Hepatocyte (in vitro differentiated cells): ENCODE measurements at regions not wholly inside any gene's neighbourhood (a gene's known extent, or its start where the extent isn't known, plus 50 kb on each side); places are given as distances from the start of the nearest gene placed in this dataset.

ENCODE experiments used
- DNase-seq: peaks from one replicate; pipeline ENCODE4 v3.0.0-alpha.2; 2016; ENCODE audit warnings: low spot score
- H2AFZ ChIP-seq: fragments of 200-600 bp; sonication (generic); 2 replicates; pipeline ENCODE4 v1.6.0; 2016; ENCODE audit warnings: antibody characterized with exemption, mild to moderate bottlenecking
- H3K27ac ChIP-seq: fragments of 200-600 bp; sonication (generic); 2 replicates; pipeline ENCODE4 v1.5.1; 2016; ENCODE audit warnings: mild to moderate bottlenecking
- H3K27me3 ChIP-seq: fragments of 200-600 bp; sonication (generic); 2 replicates; pipeline ENCODE4 v1.6.1; 2016
- H3K36me3 ChIP-seq: fragments of 200-600 bp; sonication (generic); replicated peaks from 2 replicates; pipeline ENCODE4 v1.5.1; 2016; ENCODE audit warnings: low read depth; ENCODE audit not compliant: insufficient read depth
- H3K4me1 ChIP-seq: fragments of 200-600 bp; sonication (generic); 2 replicates; pipeline ENCODE4 v1.5.1; 2016; ENCODE audit warnings: mild to moderate bottlenecking, moderate library complexity; ENCODE audit not compliant: insufficient read depth
- H3K4me2 ChIP-seq: fragments of 200-600 bp; sonication (generic); 2 replicates; pipeline ENCODE4 v1.6.0; 2016
- H3K4me3 ChIP-seq: fragments of 200-600 bp; sonication (generic); 2 replicates; pipeline ENCODE4 v1.5.1; 2016; ENCODE audit warnings: mild to moderate bottlenecking
- H3K79me2 ChIP-seq: fragments of 200-600 bp; sonication (generic); 2 replicates; pipeline ENCODE4 v1.6.0; 2017; ENCODE audit warnings: mild to moderate bottlenecking
- H3K9me2 ChIP-seq: fragments of 200-600 bp; sonication (generic); replicated peaks from 2 replicates; pipeline ENCODE4 v1.6.0; 2017; ENCODE audit warnings: mild to moderate bottlenecking; ENCODE audit not compliant: insufficient read depth
- H3K9me3 ChIP-seq: fragments of 200-600 bp; sonication (generic); 2 replicates; pipeline ENCODE4 v1.5.1; 2016; ENCODE audit warnings: low read depth, mild to moderate bottlenecking
- H4K20me1 ChIP-seq: fragments of 200-600 bp; sonication (generic); 2 replicates; pipeline ENCODE4 v1.6.0; 2016; ENCODE audit warnings: mild to moderate bottlenecking; ENCODE audit not compliant: insufficient read depth, poor library complexity, severe bottlenecking
- CTCF ChIP-seq: fragments of 200-600 bp; sonication (generic); IDR thresholded peaks from 2 replicates; pipeline ENCODE4 v1.5.1; 2016; ENCODE audit warnings: antibody characterized with exemption, mild to moderate bottlenecking; ENCODE audit not compliant: poor library complexity
- EZH2 ChIP-seq: fragments of 200-600 bp; sonication (generic); IDR thresholded peaks from 2 replicates; pipeline ENCODE4 v1.6.1; 2016; ENCODE audit warnings: antibody characterized with exemption, mild to moderate bottlenecking, borderline replicate concordance
- EZH2phosphoT487 ChIP-seq: fragments of 200-600 bp; sonication (generic); IDR thresholded peaks from one replicate; pipeline ENCODE4 v1.6.1; 2018; ENCODE audit warnings: antibody characterized with exemption, mild to moderate bottlenecking, low read depth, moderate library complexity; ENCODE audit not compliant: unreplicated experiment, severe bottlenecking
- WGBS: methylation state at CpG from one replicate; pipeline ENCODE4 v1.1.6; 2016; ENCODE audit warnings: low lambda C conversion rate; ENCODE audit errors: missing lambda C conversion rate; 5-methylcytosine and 5-hydroxymethylcytosine counted together

GRCh38 chr19:5211217-5211822 lies 129.3 kb downstream of the PTPRS start:
- TF ChIP-seq EZH2phosphoT487 (no peak), EZH2 (no peak), CTCF (no peak)
- H3K27me3 ChIP-seq: no peaks in the 10 kb centered on the region
- WGBS: 96% methylated on average over 9 of the region's 9 CpGs
- H3K4me1 ChIP-seq: no peaks in the 10 kb centered on the region
- H3K4me2 ChIP-seq: no peak overlapping the region
- H4K20me1 ChIP-seq: no peaks in the 10 kb centered on the region
- H3K9me2 ChIP-seq: no peaks in the 10 kb centered on the region
- H3K36me3 ChIP-seq: no peaks in the 10 kb centered on the region
- no peak overlapping the region for H3K4me3 ChIP-seq
- no peaks in the 10 kb centered on the region for H3K79me2 ChIP-seq
- H2AFZ ChIP-seq: no peak overlapping the region
- no peaks in the 10 kb centered on the region for H3K9me3 ChIP-seq
- DNase-seq: no peak
- no peak overlapping the region for H3K27ac ChIP-seq

DNA sequence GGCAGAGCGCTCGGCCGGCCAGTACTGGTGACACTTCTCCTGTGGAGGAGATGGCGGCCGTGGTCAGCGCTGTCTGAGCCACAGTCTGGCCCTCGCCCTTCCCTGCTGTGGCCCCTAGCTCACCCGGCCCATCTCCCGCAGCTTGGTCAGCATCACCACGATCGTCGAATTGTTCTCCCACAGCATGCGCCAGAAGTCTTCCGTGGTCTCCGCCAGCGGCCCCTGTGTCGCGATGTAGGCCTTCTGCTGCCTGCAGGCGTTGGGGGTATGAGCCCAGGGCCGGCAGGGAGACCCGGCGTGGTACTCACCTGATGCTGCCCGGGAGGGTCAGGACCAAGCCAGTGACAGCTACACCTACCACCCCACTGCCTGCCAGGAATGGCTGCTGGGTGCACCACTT lies 130.1 kb downstream of the PTPRS start:
- Histone ChIP-seq H3K9me2 (no peaks in the 10 kb centered on the region), H2AFZ (no peak overlapping the region), H3K4me2 (no peak overlapping the region), H4K20me1 (no peaks in the 10 kb centered on the region), H3K4me3 (no peak overlapping the region), H3K27ac (no peak overlapping the region), H3K79me2 (no peaks in the 10 kb centered on the region), H3K9me3 (no peaks in the 10 kb centered on the region), H3K36me3 (no peaks in the 10 kb centered on the region), H3K4me1 (no peaks in the 10 kb centered on the region), H3K27me3 (no peaks in the 10 kb centered on the region)
- no peak for TF ChIP-seq CTCF
- TF ChIP-seq EZH2: no peak
- no peak for TF ChIP-seq EZH2phosphoT487
- DNase-seq: no peak
- WGBS: 98% methylated on average over 19 of the region's 23 CpGs

- WGBS: 98% methylated on average over 17 of the region's 17 CpGs
- Histone ChIP-seq H3K79me2 (no peaks in the 10 kb centered on the region), H3K4me2 (no peak overlapping the region), H2AFZ (no peak overlapping the region), H3K27ac (no peak overlapping the region), H3K9me2 (no peaks in the 10 kb centered on the region), H3K27me3 (no peaks in the 10 kb centered on the region), H3K36me3 (no peaks in the 10 kb centered on the region), H4K20me1 (no peaks in the 10 kb centered on the region), H3K4me3 (no peak overlapping the region), H3K4me1 (no peaks in the 10 kb centered on the region), H3K9me3 (no peaks in the 10 kb centered on the region)
- peak; percentile 1 for DNase-seq
- TF ChIP-seq CTCF (no peak), EZH2phosphoT487 (no peak), EZH2 (no peak)
Measured at GRCh38 chr19:5207806-5208205, 132.8 kb downstream of the PTPRS start.

- Histone ChIP-seq H2AFZ (no peak overlapping the region), H3K36me3 (no peaks in the 10 kb centered on the region), H3K27me3 (no peaks in the 10 kb centered on the region), H3K27ac (no peak overlapping the region), H3K4me2 (no peak overlapping the region), H3K9me2 (no peaks in the 10 kb centered on the region), H3K4me1 (no peaks in the 10 kb centered on the region), H4K20me1 (no peaks in the 10 kb centered on the region), H3K79me2 (no peaks in the 10 kb centered on the region), H3K9me3 (peaks cover 4% of the 10 kb centered on the region), H3K4me3 (no peak overlapping the region)
- WGBS: 96% methylated on average over 11 of the region's 11 CpGs
- peak; percentile 2 for DNase-seq
- TF ChIP-seq EZH2phosphoT487: no peak
- TF ChIP-seq CTCF: no peak
- TF ChIP-seq EZH2: no peak
Measured at GRCh38 chr19:5206751-5207075, 133.9 kb downstream of the PTPRS start.
